CD4-positive, alpha-beta T cell (primary cell): ENCODE measurements at regions not wholly inside any gene's neighbourhood (a gene's known extent, or its start where the extent isn't known, plus 50 kb on each side); places are given as distances from the start of the nearest gene placed in this dataset.

Experiments used
- ATAC-seq: fragments of 200-7000 bp; cut with Tn5 transposase; one replicate; pipeline ENCODE4 v1.10.0; 2022; ENCODE audit warnings: mild to moderate bottlenecking; ENCODE audit not compliant: poor library complexity
- CTCF ChIA-PET: fragments of 350-600 bp; sonication (Branson Sonifier 250); formaldehyde crosslinking; loops from one replicate; lab custom pipeline; 2021; ENCODE audit warnings: antibody characterized with exemption, inconsistent platforms; lab: Charles Lee
- POLR2A ChIA-PET: fragments of 350-600 bp; sonication (Branson Sonifier 250); formaldehyde crosslinking; loops from one replicate; lab custom pipeline; 2021; ENCODE audit warnings: antibody characterized with exemption, inconsistent platforms; lab: Charles Lee
- DNase-seq, 14 experiments: peaks; one replicate each; pipeline ENCODE4 v3.0.0-alpha.2; 2013 to 2020; ENCODE audit warnings: mixed read lengths in 2 of 14
- H3K27ac ChIP-seq, 2 donors: one replicate each; pipeline versions ENCODE4 v1.5.1 to v1.7.0; 2013; ENCODE audit warnings: low read length in 2 of 2, low read depth in 1 of 2, mild to moderate bottlenecking in 1 of 2
- H3K27me3 ChIP-seq, 2 experiments: 1 replicate in 1 of 2; 2 replicates in 1 of 2; pipeline versions ENCODE4 v1.6.1 to v1.7.0; 2013; ENCODE audit warnings: low read length in 2 of 2, control low read depth in 1 of 2, mild to moderate bottlenecking in 1 of 2, moderate library complexity in 1 of 2; ENCODE audit not compliant: insufficient read depth in 2 of 2, control insufficient read depth in 1 of 2
- H3K36me3 ChIP-seq: one replicate; pipeline ENCODE4 v1.6.1; 2013; ENCODE audit warnings: low read length, control low read depth; ENCODE audit not compliant: insufficient read depth
- H3K4me1 ChIP-seq: one replicate; pipeline ENCODE4 v1.6.1; 2013; ENCODE audit warnings: low read length, control low read depth; ENCODE audit not compliant: insufficient read depth
- H3K4me3 ChIP-seq: one replicate; pipeline ENCODE4 v1.5.1; 2013; ENCODE audit warnings: mild to moderate bottlenecking, low read length, moderate library complexity
- H3K9me3 ChIP-seq, 2 experiments: 1 replicate in 1 of 2; 2 replicates in 1 of 2; pipeline versions ENCODE4 v1.6.1 to v1.7.0; 2013; ENCODE audit warnings: low read length in 2 of 2, mild to moderate bottlenecking in 2 of 2, control low read depth in 1 of 2, moderate library complexity in 1 of 2; ENCODE audit not compliant: control insufficient read depth in 1 of 2, insufficient read depth in 1 of 2
- H3K27ac Mint-ChIP-seq: one replicate; pipeline ENCODE4 v1.8.0; 2020; ENCODE audit warnings: mixed read lengths
- H3K27me3 Mint-ChIP-seq: one replicate; pipeline ENCODE4 v1.8.0; 2021; ENCODE audit warnings: mixed read lengths
- H3K36me3 Mint-ChIP-seq: one replicate; pipeline ENCODE4 v1.8.0; 2021; ENCODE audit warnings: low read depth, mixed read lengths
- H3K4me1 Mint-ChIP-seq: one replicate; pipeline ENCODE4 v1.8.0; 2021; ENCODE audit warnings: low read depth, mixed read lengths
- H3K4me3 Mint-ChIP-seq: one replicate; pipeline ENCODE4 v1.8.0; 2020; ENCODE audit warnings: mild to moderate bottlenecking, mixed read lengths
- H3K9me3 Mint-ChIP-seq: one replicate; pipeline ENCODE4 v1.8.0; 2020; ENCODE audit warnings: mixed read lengths
- intact Hi-C, 2 experiments: fragments of 100-400 bp; cut with DNase I in 1 of 2; cut with micrococcal nuclease in 1 of 2; formaldehyde crosslinking; loops; one replicate each; pipeline versions ENCODE4 v1.15.1 to v1.9.0; 2023 to 2025; cut with DNase I, micrococcal nuclease
- TF ChIP-seq, protein P1 (sequence below): fragments of 200-600 bp; IDR thresholded peaks from one replicate; pipeline ENCODE4 v1.8.0; 2022; ENCODE audit warnings: antibody characterized with exemption, mild to moderate bottlenecking

DNA sequence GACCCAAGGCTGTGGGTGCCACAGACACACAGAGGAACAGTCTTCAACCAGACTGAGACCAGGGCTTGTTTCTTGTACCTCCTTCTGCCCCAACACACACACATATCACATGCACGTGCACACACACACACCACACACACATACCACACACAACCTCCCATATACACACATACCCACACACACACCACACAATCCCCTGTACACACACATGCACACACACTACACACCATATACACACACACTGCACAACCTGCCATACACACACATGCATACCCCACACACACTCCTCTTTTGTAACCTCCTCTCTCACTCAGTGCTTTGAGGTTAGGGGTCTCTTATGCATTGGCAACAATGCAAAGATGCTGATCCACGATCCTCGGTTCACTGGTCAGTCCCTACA is 217.0 kb downstream of the AJAP1 start:
- H3K27ac ChIP-seq = no peak overlapping the region
- intact Hi-C loops = no loop called here
- H3K4me1 ChIP-seq = no peaks in the 10 kb centered on the region
- peaks cover 0 to 12% of the 10 kb centered on the region in 2 experiments for H3K9me3 ChIP-seq
- H3K36me3 ChIP-seq = no peaks in the 10 kb centered on the region
- ATAC-seq = no peak
- peaks cover 0 to 3% of the 10 kb centered on the region in 2 experiments for H3K27me3 ChIP-seq
- no peaks in the 10 kb centered on the region for H3K4me1 Mint-ChIP-seq
- ChIA-PET POLR2A (no interaction called here), CTCF (no interaction called here)
- no peak overlapping the region for H3K4me3 Mint-ChIP-seq
- DNase-seq = no peak
- peaks cover 17% of the 10 kb centered on the region for H3K27me3 Mint-ChIP-seq
- TF ChIP-seq, protein P1, sequence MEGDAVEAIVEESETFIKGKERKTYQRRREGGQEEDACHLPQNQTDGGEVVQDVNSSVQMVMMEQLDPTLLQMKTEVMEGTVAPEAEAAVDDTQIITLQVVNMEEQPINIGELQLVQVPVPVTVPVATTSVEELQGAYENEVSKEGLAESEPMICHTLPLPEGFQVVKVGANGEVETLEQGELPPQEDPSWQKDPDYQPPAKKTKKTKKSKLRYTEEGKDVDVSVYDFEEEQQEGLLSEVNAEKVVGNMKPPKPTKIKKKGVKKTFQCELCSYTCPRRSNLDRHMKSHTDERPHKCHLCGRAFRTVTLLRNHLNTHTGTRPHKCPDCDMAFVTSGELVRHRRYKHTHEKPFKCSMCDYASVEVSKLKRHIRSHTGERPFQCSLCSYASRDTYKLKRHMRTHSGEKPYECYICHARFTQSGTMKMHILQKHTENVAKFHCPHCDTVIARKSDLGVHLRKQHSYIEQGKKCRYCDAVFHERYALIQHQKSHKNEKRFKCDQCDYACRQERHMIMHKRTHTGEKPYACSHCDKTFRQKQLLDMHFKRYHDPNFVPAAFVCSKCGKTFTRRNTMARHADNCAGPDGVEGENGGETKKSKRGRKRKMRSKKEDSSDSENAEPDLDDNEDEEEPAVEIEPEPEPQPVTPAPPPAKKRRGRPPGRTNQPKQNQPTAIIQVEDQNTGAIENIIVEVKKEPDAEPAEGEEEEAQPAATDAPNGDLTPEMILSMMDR = no peak
- H3K27ac Mint-ChIP-seq = no peak overlapping the region
- no peak overlapping the region for H3K4me3 ChIP-seq
- no peaks in the 10 kb centered on the region for H3K9me3 Mint-ChIP-seq
- H3K36me3 Mint-ChIP-seq = no peaks in the 10 kb centered on the region

DNA sequence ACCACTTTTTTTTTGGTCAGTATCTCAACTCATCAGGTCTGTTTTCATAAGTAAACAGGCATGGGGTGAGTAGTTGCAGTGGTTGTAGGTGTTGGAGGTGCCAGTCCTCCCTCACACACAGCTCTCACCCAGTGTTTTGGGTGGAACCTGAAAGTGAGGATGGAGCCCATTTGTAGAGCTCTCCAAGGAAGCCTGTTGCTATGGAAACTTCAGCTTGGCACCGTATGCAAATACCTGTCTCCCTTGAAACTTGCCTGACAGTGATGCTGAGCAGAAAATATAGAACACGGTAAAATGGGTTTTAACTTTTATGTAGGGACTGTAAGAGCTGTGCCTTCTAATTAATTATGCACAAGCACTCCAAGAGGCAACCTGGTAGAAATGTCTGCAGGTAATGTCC is 214.1 kb downstream of the AJAP1 start:
- DNase-seq (no peak), ATAC-seq (no peak)
- CTCF ChIA-PET = no interaction called here
- intact Hi-C loops = no loop called here
- Mint-ChIP-seq H3K36me3 (no peaks in the 10 kb centered on the region), H3K27ac (no peak overlapping the region), H3K27me3 (peaks cover 17% of the 10 kb centered on the region), H3K9me3 (no peaks in the 10 kb centered on the region), H3K4me1 (no peaks in the 10 kb centered on the region), H3K4me3 (no peak overlapping the region)
- Histone ChIP-seq H3K9me3 (peaks cover 0 to 10% of the 10 kb centered on the region in 2 experiments), H3K27ac (no peak overlapping the region), H3K27me3 (peaks cover 0 to 3% of the 10 kb centered on the region in 2 experiments), H3K4me1 (no peaks in the 10 kb centered on the region), H3K36me3 (no peaks in the 10 kb centered on the region), H3K4me3 (no peak overlapping the region)
- POLR2A ChIA-PET = no interaction called here
- TF ChIP-seq, protein P1 = no peak

DNA sequence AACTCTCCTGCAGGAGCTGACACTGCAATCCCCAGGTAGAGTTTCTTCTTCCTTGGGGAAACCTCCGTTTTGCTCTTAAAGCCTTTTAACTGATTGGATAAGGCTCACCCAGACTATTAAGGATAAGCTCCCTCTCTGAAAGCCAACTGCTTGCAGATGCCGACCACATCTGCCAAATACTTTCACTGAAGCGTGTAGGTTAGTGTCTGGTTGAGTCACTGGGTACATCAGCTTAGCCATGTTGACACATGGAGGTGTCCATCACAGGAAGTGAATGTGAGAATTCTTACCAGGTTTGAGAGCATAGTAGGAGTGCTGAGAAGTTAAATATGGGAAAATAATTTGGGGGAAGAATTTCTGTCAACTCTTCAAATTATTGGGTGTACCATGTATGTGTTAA is 202.0 kb downstream of the AJAP1 start:
- Mint-ChIP-seq H3K27me3 (no peaks in the 10 kb centered on the region), H3K9me3 (no peaks in the 10 kb centered on the region), H3K27ac (no peak overlapping the region), H3K36me3 (no peaks in the 10 kb centered on the region), H3K4me1 (no peaks in the 10 kb centered on the region), H3K4me3 (no peak overlapping the region)
- TF ChIP-seq, protein P1 = no peak
- Histone ChIP-seq H3K4me1 (no peaks in the 10 kb centered on the region), H3K36me3 (no peaks in the 10 kb centered on the region), H3K4me3 (no peak overlapping the region), H3K27me3 (no peaks in the 10 kb centered on the region), H3K27ac (no peak overlapping the region), H3K9me3 (no peaks in the 10 kb centered on the region)
- ChIA-PET CTCF (no interaction called here), POLR2A (no interaction called here)
- DNase-seq = no peak
- no peak for ATAC-seq
- intact Hi-C loops = no loop called here
